Astrocyte (in vitro differentiated cells and primary cell): ENCODE measurements at regions not wholly inside any gene's neighbourhood (a gene's known extent, or its start where the extent isn't known, plus 50 kb on each side); places are given as distances from the start of the nearest gene placed in this dataset.

ENCODE experiments used
- DNase-seq: peaks from one replicate; pipeline ENCODE4 v3.0.0-alpha.2; 2010; ENCODE audit warnings: low read depth
- FAIRE-seq: peaks from 2 replicates; lab custom pipeline; 2011; peaks lifted over from hg19 to GRCh38; lab: Jason Lieb, UNC
- H2AFZ ChIP-seq: 2 replicates; pipeline ENCODE4 v1.6.0; 2012; ENCODE audit warnings: low read depth, low read length, inconsistent platforms
- H3K27ac ChIP-seq: 2 replicates; pipeline ENCODE4 v1.5.1; 2011; ENCODE audit warnings: low read depth, low read length, inconsistent platforms
- H3K27me3 ChIP-seq: 2 replicates; pipeline ENCODE4 v1.6.0; 2011; ENCODE audit warnings: low read length, inconsistent platforms; ENCODE audit not compliant: insufficient read depth
- H3K36me3 ChIP-seq: 2 replicates; pipeline ENCODE4 v1.5.1; 2011; ENCODE audit warnings: low read length, inconsistent platforms; ENCODE audit not compliant: insufficient read depth
- H3K4me1 ChIP-seq: 2 replicates; pipeline ENCODE4 v1.5.1; 2011; ENCODE audit warnings: low read length, inconsistent platforms; ENCODE audit not compliant: insufficient read depth
- H3K4me2 ChIP-seq: 2 replicates; pipeline ENCODE4 v1.6.0; 2012; ENCODE audit warnings: low read length, inconsistent platforms
- H3K4me3 ChIP-seq: 2 replicates; pipeline ENCODE4 v1.5.1; 2011; ENCODE audit warnings: low read depth, mild to moderate bottlenecking, low read length, inconsistent platforms; ENCODE audit not compliant: insufficient read depth
- H3K79me2 ChIP-seq: 2 replicates; pipeline ENCODE4 v1.6.0; 2012; ENCODE audit warnings: mild to moderate bottlenecking, low read length, inconsistent platforms; ENCODE audit not compliant: insufficient read depth
- H3K9ac ChIP-seq: 2 replicates; pipeline ENCODE4 v1.6.0; 2012; ENCODE audit warnings: mild to moderate bottlenecking, low read length, inconsistent platforms
- H3K9me3 ChIP-seq: 2 replicates; pipeline ENCODE4 v1.5.1; 2012; ENCODE audit warnings: low read depth, mild to moderate bottlenecking, low read length, inconsistent platforms; ENCODE audit not compliant: insufficient read depth
- H4K20me1 ChIP-seq: 2 replicates; pipeline ENCODE4 v1.6.0; 2012; ENCODE audit warnings: low read length, inconsistent platforms; ENCODE audit not compliant: insufficient read depth
- H3K27ac Mint-ChIP-seq: one replicate; pipeline ENCODE4 v1.8.0; 2021; ENCODE audit warnings: mild to moderate bottlenecking, mixed read lengths; ENCODE audit not compliant: unreplicated experiment
- H3K27me3 Mint-ChIP-seq: one replicate; pipeline ENCODE4 v1.8.0; 2021; ENCODE audit warnings: low read depth, mixed read lengths; ENCODE audit not compliant: unreplicated experiment
- H3K36me3 Mint-ChIP-seq: one replicate; pipeline ENCODE4 v1.8.0; 2021; ENCODE audit warnings: low read depth, mixed read lengths; ENCODE audit not compliant: unreplicated experiment
- H3K4me1 Mint-ChIP-seq: one replicate; pipeline ENCODE4 v1.8.0; 2021; ENCODE audit warnings: low read depth, mixed read lengths; ENCODE audit not compliant: unreplicated experiment
- H3K4me3 Mint-ChIP-seq: one replicate; pipeline ENCODE4 v1.8.0; 2021; ENCODE audit warnings: mild to moderate bottlenecking, moderate library complexity, mixed read lengths; ENCODE audit not compliant: unreplicated experiment
- H3K9me3 Mint-ChIP-seq: one replicate; pipeline ENCODE4 v1.8.0; 2021; ENCODE audit warnings: mild to moderate bottlenecking, mixed read lengths; ENCODE audit not compliant: unreplicated experiment
- EZH2 ChIP-seq: IDR thresholded peaks from 2 replicates; pipeline ENCODE4 v1.6.1; 2012; ENCODE audit warnings: mild to moderate bottlenecking, low read length, inconsistent platforms; ENCODE audit not compliant: insufficient read depth
- TF ChIP-seq, protein P1 (sequence below): IDR thresholded peaks from 2 replicates; pipeline ENCODE4 v1.5.1; 2011; ENCODE audit warnings: low read depth, mild to moderate bottlenecking, inconsistent platforms, low read length, moderate library complexity; ENCODE audit not compliant: insufficient read depth

DNA sequence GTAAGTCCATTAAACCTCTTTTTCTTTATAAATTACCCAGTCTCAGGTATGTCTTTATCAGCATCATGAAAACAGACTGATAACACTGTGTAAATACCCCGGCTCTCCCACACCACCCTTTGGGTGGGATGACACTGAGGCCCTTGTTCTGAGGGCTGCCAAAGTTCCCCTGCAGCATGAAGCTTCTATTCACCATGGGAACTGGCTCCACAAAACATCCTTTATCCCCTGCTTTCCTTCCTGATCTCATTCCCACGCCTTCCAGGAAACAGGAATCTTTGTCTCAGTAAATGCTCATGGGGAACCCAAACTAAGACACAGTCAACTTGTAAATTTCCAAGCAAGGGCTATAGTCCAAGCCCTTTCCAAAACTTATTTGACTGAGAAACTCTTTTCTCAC lies 88.4 kb downstream of the ABCC12 start:
- DNase-seq: no peak
- no peak overlapping the region for H3K4me3 Mint-ChIP-seq

DNA sequence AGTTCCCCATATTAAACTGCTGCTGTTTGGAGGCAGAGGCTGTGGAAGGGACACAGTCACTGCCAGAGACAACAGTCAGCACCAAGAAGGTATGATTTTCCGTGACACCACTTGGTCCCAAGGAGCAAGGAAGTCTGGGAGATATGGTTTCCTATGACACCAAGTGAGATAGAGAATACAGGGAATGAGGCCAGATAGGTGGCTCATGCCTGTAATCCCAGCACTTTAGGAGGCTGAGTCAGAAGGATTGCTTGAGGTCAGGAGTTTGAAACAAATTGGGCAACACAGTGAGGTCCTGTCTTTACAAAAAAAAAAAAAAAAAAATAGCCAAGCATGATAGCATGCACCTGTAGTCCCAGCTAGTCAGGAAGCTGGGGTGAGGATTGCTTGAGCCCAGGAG lies 90.8 kb downstream of the ABCC12 start:
- Histone ChIP-seq H4K20me1 (no peaks in the 10 kb centered on the region), H3K9me3 (no peaks in the 10 kb centered on the region), H3K4me2 (no peak overlapping the region), H3K9ac (no peak overlapping the region), H3K4me3 (no peak overlapping the region), H2AFZ (no peak overlapping the region), H3K36me3 (no peaks in the 10 kb centered on the region), H3K4me1 (no peaks in the 10 kb centered on the region), H3K79me2 (no peaks in the 10 kb centered on the region), H3K27me3 (peaks cover 3% of the 10 kb centered on the region), H3K27ac (no peak overlapping the region)
- no peaks in the 10 kb centered on the region for H3K4me1 Mint-ChIP-seq
- H3K27me3 Mint-ChIP-seq: peaks cover 26% of the 10 kb centered on the region
- no peak overlapping the region for H3K27ac Mint-ChIP-seq
- H3K9me3 Mint-ChIP-seq: peaks cover 14% of the 10 kb centered on the region
- FAIRE-seq (no peak), DNase-seq (no peak)
- TF ChIP-seq, protein P1, sequence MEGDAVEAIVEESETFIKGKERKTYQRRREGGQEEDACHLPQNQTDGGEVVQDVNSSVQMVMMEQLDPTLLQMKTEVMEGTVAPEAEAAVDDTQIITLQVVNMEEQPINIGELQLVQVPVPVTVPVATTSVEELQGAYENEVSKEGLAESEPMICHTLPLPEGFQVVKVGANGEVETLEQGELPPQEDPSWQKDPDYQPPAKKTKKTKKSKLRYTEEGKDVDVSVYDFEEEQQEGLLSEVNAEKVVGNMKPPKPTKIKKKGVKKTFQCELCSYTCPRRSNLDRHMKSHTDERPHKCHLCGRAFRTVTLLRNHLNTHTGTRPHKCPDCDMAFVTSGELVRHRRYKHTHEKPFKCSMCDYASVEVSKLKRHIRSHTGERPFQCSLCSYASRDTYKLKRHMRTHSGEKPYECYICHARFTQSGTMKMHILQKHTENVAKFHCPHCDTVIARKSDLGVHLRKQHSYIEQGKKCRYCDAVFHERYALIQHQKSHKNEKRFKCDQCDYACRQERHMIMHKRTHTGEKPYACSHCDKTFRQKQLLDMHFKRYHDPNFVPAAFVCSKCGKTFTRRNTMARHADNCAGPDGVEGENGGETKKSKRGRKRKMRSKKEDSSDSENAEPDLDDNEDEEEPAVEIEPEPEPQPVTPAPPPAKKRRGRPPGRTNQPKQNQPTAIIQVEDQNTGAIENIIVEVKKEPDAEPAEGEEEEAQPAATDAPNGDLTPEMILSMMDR: no peak
- no peak for TF ChIP-seq EZH2
- no peak overlapping the region for H3K4me3 Mint-ChIP-seq
- H3K36me3 Mint-ChIP-seq: peaks cover 2% of the 10 kb centered on the region

More for the DNA sequence above, 88.4 kb downstream of the ABCC12 start:
- Histone ChIP-seq H3K4me3 (no peak overlapping the region), H2AFZ (no peak overlapping the region), H3K27ac (no peak overlapping the region), H4K20me1 (no peaks in the 10 kb centered on the region), H3K4me2 (no peak overlapping the region), H3K36me3 (no peaks in the 10 kb centered on the region), H3K9ac (no peak overlapping the region), H3K4me1 (no peaks in the 10 kb centered on the region), H3K27me3 (peaks cover 3% of the 10 kb centered on the region), H3K79me2 (no peaks in the 10 kb centered on the region), H3K9me3 (no peaks in the 10 kb centered on the region)
- H3K27ac Mint-ChIP-seq: no peak overlapping the region
- TF ChIP-seq, protein P1: no peak
- TF ChIP-seq EZH2: no peak
- H3K36me3 Mint-ChIP-seq: peaks cover 2% of the 10 kb centered on the region
- no peak for FAIRE-seq
- H3K4me1 Mint-ChIP-seq: no peaks in the 10 kb centered on the region
- peaks cover 35% of the 10 kb centered on the region for H3K27me3 Mint-ChIP-seq
- H3K9me3 Mint-ChIP-seq: peaks cover 16% of the 10 kb centered on the region

DNA sequence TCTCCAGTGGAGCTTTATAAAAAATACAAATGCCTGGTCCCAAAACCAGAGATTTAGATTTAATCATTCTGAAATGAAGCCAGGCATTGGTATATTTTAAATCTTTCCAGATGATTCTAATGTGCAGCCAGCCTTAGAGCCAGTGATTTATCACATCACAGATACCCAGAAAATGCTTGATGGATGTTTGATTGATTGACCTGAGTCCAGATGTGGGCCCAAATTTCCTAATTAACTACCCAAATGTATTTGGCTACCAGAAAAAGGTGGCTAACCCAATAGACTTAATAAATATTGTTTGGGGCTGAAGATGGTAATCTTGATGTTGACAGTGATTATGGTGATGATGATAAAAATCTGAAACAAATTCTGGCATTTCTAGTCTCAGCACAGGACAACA lies 93.1 kb downstream of the ABCC12 start:
- H3K27ac Mint-ChIP-seq: no peak overlapping the region

More for the DNA sequence above, 93.1 kb downstream of the ABCC12 start:
- Histone ChIP-seq H4K20me1 (no peaks in the 10 kb centered on the region), H3K4me3 (no peak overlapping the region), H3K27ac (no peak overlapping the region), H3K27me3 (peaks cover 3% of the 10 kb centered on the region), H3K36me3 (no peaks in the 10 kb centered on the region), H3K4me1 (no peaks in the 10 kb centered on the region), H3K79me2 (no peaks in the 10 kb centered on the region), H2AFZ (no peak overlapping the region), H3K9me3 (no peaks in the 10 kb centered on the region), H3K4me2 (no peak overlapping the region), H3K9ac (no peak overlapping the region)
- FAIRE-seq (no peak), DNase-seq (no peak)
- Mint-ChIP-seq H3K36me3 (peaks cover 2% of the 10 kb centered on the region), H3K4me1 (no peaks in the 10 kb centered on the region), H3K27me3 (peaks cover 26% of the 10 kb centered on the region), H3K4me3 (no peak overlapping the region), H3K9me3 (peaks cover 9% of the 10 kb centered on the region)
- TF ChIP-seq, protein P1: no peak
- no peak for TF ChIP-seq EZH2
